Endothelial cell of umbilical vein (primary cell): ENCODE measurements at regions not wholly inside any gene's neighbourhood (a gene's known extent, or its start where the extent isn't known, plus 50 kb on each side); places are given as distances from the start of the nearest gene placed in this dataset.

ENCODE experiments used
- BruUV-seq: library from RNA; stranded (reverse); fragments of 400-500 nt; replicated peaks from 2 replicates; lab custom pipeline; 2021; lab: Mats Ljungman, UMichigan
- CTCF ChIA-PET: fragments of 300-600, 350-600 bp; sonication (Branson Sonifier 250); formaldehyde crosslinking; loops from one replicate; lab custom pipeline; 2021; ENCODE audit warnings: antibody characterized with exemption, inconsistent platforms; lab: Charles Lee
- POLR2A ChIA-PET: fragments of 300-600, 350-600 bp; sonication (Branson Sonifier 250); formaldehyde crosslinking; loops from one replicate; lab custom pipeline; 2021; ENCODE audit warnings: antibody characterized with exemption, inconsistent platforms; lab: Charles Lee
- DNase-seq: peaks from one replicate; pipeline ENCODE4 v3.0.0-alpha.2; 2011; ENCODE audit warnings: low read depth, low spot score
- FAIRE-seq: peaks from 2 replicates; lab custom pipeline; 2011; peaks lifted over from hg19 to GRCh38; lab: Jason Lieb, UNC
- H2AFZ ChIP-seq: 2 replicates; pipeline ENCODE4 v1.6.0; 2012; ENCODE audit warnings: low read depth, low read length, control low read depth, inconsistent platforms
- H3K27ac ChIP-seq: 2 replicates; pipeline ENCODE4 v1.5.1; 2011; ENCODE audit warnings: low read depth, mild to moderate bottlenecking, control low read depth, low read length, moderate library complexity; ENCODE audit not compliant: insufficient read depth
- H3K27me3 ChIP-seq, 2 experiments: 2 replicates each; pipeline versions ENCODE4 v1.6.0 to v1.6.1; 2011; ENCODE audit warnings: low read length in 2 of 2, mixed read lengths in 1 of 2; ENCODE audit not compliant: control insufficient read depth in 2 of 2, insufficient read depth in 2 of 2
- H3K36me3 ChIP-seq, 2 experiments: 2 replicates in 1 of 2; 3 replicates in 1 of 2; pipeline ENCODE4 v1.5.1; 2011; ENCODE audit warnings: low read length in 2 of 2, mild to moderate bottlenecking in 1 of 2, moderate library complexity in 1 of 2; ENCODE audit not compliant: control insufficient read depth in 2 of 2, insufficient read depth in 2 of 2; ENCODE audit errors: extremely low read depth in 1 of 2
- H3K4me1 ChIP-seq: 3 replicates; pipeline ENCODE4 v1.5.1; 2011; ENCODE audit warnings: mild to moderate bottlenecking, low read length; ENCODE audit not compliant: control insufficient read depth, insufficient read depth; ENCODE audit errors: extremely low read depth
- H3K4me2 ChIP-seq: 2 replicates; pipeline ENCODE4 v1.6.1; 2011; ENCODE audit warnings: low read length, control low read depth, mixed read lengths; ENCODE audit not compliant: insufficient read depth
- H3K4me3 ChIP-seq, 3 experiments: fragments of 200-600 bp in 1 of 3; sonication (generic), shearing (Covaris generic) in 1 of 3; replicated peaks in 1 of 3; 2 replicates each; pipeline ENCODE4 v1.5.1; 2011 to 2016; ENCODE audit warnings: control low read depth in 3 of 3, low read length in 3 of 3, mild to moderate bottlenecking in 2 of 3, inconsistent platforms in 1 of 3, low read depth in 1 of 3, moderate library complexity in 1 of 3; ENCODE audit not compliant: insufficient read depth in 1 of 3
- H3K79me2 ChIP-seq: 2 replicates; pipeline ENCODE4 v1.6.0; 2012; ENCODE audit warnings: low read length, inconsistent platforms; ENCODE audit not compliant: control insufficient read depth, insufficient read depth
- H3K9ac ChIP-seq: replicated peaks from 2 replicates; pipeline ENCODE3; 2011; ENCODE audit warnings: low read length, control low read depth; ENCODE audit not compliant: insufficient read depth; ENCODE audit errors: extremely low read depth
- H3K9me1 ChIP-seq: replicated peaks from 3 replicates; pipeline ENCODE4 v1.6.0; 2011; ENCODE audit warnings: mild to moderate bottlenecking, low read length; ENCODE audit not compliant: control insufficient read depth, insufficient read depth; ENCODE audit errors: extremely low read depth
- H3K9me3 ChIP-seq: replicated peaks from 2 replicates; pipeline ENCODE4 v1.5.1; 2012; ENCODE audit warnings: low read length, inconsistent platforms; ENCODE audit not compliant: control insufficient read depth, insufficient read depth
- H4K20me1 ChIP-seq: replicated peaks from 2 replicates; pipeline ENCODE3; 2011; ENCODE audit warnings: mild to moderate bottlenecking, low read length; ENCODE audit not compliant: control insufficient read depth, insufficient read depth; ENCODE audit errors: extremely low read depth
- EZH2 ChIP-seq: IDR thresholded peaks from 2 replicates; pipeline ENCODE4 v1.6.1; 2012; ENCODE audit warnings: borderline replicate concordance, low read depth, mild to moderate bottlenecking, moderate library complexity, low read length, inconsistent platforms; ENCODE audit not compliant: severe bottlenecking
- FOS ChIP-seq: IDR thresholded peaks from 2 replicates; pipeline ENCODE4 v1.6.1; 2011; ENCODE audit warnings: mild to moderate bottlenecking, low read length, moderate library complexity, borderline replicate concordance; ENCODE audit not compliant: insufficient read depth
- GATA2 ChIP-seq: IDR thresholded peaks from 2 replicates; pipeline ENCODE4 v1.7.0; 2011; ENCODE audit warnings: low read depth, mild to moderate bottlenecking, moderate library complexity, mixed read lengths, low read length; ENCODE audit not compliant: insufficient read length, insufficient read depth
- JUN ChIP-seq: IDR thresholded peaks from 2 replicates; pipeline ENCODE4 v1.6.1; 2011; ENCODE audit warnings: borderline replicate concordance, low read depth; ENCODE audit not compliant: insufficient read length, insufficient read depth
- MYC ChIP-seq: IDR thresholded peaks from one replicate; pipeline ENCODE4 v1.6.1; 2011; ENCODE audit warnings: mild to moderate bottlenecking, low read depth, low read length
- POLR2A ChIP-seq: IDR thresholded peaks from 2 replicates; pipeline ENCODE4 v1.6.1; 2012; ENCODE audit warnings: low read depth, mild to moderate bottlenecking, control low read depth, low read length
- POLR2AphosphoS5 ChIP-seq: IDR thresholded peaks from 2 replicates; pipeline ENCODE4 v1.6.1; 2012; ENCODE audit warnings: low read depth, mild to moderate bottlenecking, control low read depth, low read length, moderate library complexity; ENCODE audit not compliant: insufficient read depth
- dilution Hi-C: fragments of 300-500 bp; cut with MboI; formaldehyde crosslinking; loops from one replicate; pipeline ENCODE4 v1.15.0; 2019; ENCODE audit warnings: low sequenced_read_pairs; ENCODE audit not compliant: extremely low pct_ligation_motif_present
- intact Hi-C: fragments of 100-400 bp; cut with micrococcal nuclease; formaldehyde crosslinking; loops from one replicate; pipeline ENCODE4 v1.10.0; 2022
- TF ChIP-seq, protein P1 (sequence below): IDR thresholded peaks from 2 replicates; pipeline ENCODE4 v1.6.1; 2011; ENCODE audit not compliant: insufficient read depth, insufficient read length
- TF ChIP-seq, protein P2 (sequence below), 2 donors: IDR thresholded peaks; 1 replicate in 1 of 2; 2 replicates in 1 of 2; pipeline ENCODE4 v1.5.1; 2011; ENCODE audit warnings: low read length in 2 of 2, mild to moderate bottlenecking in 2 of 2, moderate library complexity in 2 of 2, control low read depth in 1 of 2, inconsistent platforms in 1 of 2, low read depth in 1 of 2; ENCODE audit not compliant: insufficient read depth in 1 of 2; ENCODE audit errors: extremely low read depth in 1 of 2

DNA sequence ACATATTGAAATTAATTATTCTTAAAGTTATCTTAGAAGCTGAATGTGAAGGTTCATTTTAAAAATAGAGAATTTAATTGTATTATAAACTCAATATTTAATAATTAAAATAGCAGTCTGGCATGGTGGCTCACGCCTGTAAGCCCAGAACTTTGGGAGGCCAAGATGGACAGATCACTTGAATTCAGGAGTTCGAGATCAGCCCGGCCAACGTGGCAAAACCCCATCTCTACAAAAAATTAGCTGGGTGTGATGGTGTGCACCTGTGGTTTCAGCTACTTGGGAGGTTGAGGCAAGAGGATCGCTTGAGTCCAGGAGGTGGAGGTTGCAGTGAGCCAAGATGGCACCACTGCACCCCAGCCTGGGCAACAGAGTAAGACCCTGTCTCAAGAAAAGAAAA, 659.9 kb upstream of the AGA start:
- Histone ChIP-seq H3K27me3 (no peaks in the 10 kb centered on the region), H3K79me2 (no peaks in the 10 kb centered on the region), H3K4me1 (no peaks in the 10 kb centered on the region), H3K36me3 (no peaks in the 10 kb centered on the region), H4K20me1 (no peaks in the 10 kb centered on the region), H3K9me1 (no peaks in the 10 kb centered on the region), H2AFZ (no peak overlapping the region), H3K9ac (no peak overlapping the region), H3K4me2 (no peak overlapping the region), H3K27ac (no peak overlapping the region), H3K9me3 (no peaks in the 10 kb centered on the region), H3K4me3 (no peak overlapping the region)
- CTCF ChIA-PET, result no interaction called here
- TF ChIP-seq EZH2 (no peak), GATA2 (no peak), MYC (no peak), FOS (no peak), POLR2AphosphoS5 (no peak), JUN (no peak), POLR2A (no peak)
- TF ChIP-seq, protein P1, sequence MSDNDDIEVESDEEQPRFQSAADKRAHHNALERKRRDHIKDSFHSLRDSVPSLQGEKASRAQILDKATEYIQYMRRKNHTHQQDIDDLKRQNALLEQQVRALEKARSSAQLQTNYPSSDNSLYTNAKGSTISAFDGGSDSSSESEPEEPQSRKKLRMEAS, result no peak
- TF ChIP-seq, protein P2, sequence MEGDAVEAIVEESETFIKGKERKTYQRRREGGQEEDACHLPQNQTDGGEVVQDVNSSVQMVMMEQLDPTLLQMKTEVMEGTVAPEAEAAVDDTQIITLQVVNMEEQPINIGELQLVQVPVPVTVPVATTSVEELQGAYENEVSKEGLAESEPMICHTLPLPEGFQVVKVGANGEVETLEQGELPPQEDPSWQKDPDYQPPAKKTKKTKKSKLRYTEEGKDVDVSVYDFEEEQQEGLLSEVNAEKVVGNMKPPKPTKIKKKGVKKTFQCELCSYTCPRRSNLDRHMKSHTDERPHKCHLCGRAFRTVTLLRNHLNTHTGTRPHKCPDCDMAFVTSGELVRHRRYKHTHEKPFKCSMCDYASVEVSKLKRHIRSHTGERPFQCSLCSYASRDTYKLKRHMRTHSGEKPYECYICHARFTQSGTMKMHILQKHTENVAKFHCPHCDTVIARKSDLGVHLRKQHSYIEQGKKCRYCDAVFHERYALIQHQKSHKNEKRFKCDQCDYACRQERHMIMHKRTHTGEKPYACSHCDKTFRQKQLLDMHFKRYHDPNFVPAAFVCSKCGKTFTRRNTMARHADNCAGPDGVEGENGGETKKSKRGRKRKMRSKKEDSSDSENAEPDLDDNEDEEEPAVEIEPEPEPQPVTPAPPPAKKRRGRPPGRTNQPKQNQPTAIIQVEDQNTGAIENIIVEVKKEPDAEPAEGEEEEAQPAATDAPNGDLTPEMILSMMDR (IDR thresholded peaks at IDR 0.05; ENCODE audit: extremely low read depth in 1 of 2, insufficient read depth in 1 of 2, low read depth in 1 of 2, low read length in 2 of 2), result no peak
- DNase-seq (no peak), FAIRE-seq (no peak)
- dilution Hi-C loops (no loop called here), intact Hi-C loops (no loop called here)
- POLR2A ChIA-PET, result no interaction called here
- no TSS peak for BruUV-seq
